Adipocyte (in vitro differentiated cells): ENCODE measurements at regions not wholly inside any gene's neighbourhood (a gene's known extent, or its start where the extent isn't known, plus 50 kb on each side); places are given as distances from the start of the nearest gene placed in this dataset.
A peak's percentile ranks its signal among the peaks of the same experiment; 100 is the strongest.

ENCODE experiments used
- DNase-seq: peaks from one replicate; pipeline ENCODE4 v3.0.0-alpha.2; 2015; ENCODE audit warnings: low read depth
- H3K27me3 ChIP-seq: replicated peaks from 2 replicates; pipeline ENCODE4 v1.7.0; 2013; ENCODE audit warnings: mild to moderate bottlenecking, low read length, moderate library complexity; ENCODE audit not compliant: control insufficient read depth, insufficient read depth
- H3K36me3 ChIP-seq: 2 replicates; pipeline ENCODE4 v1.7.0; 2013; ENCODE audit warnings: low read length, mild to moderate bottlenecking, moderate library complexity; ENCODE audit not compliant: control insufficient read depth, insufficient read depth, severe bottlenecking
- H3K4me1 ChIP-seq: 2 replicates; pipeline ENCODE4 v1.7.0; 2013; ENCODE audit warnings: mild to moderate bottlenecking, low read length, moderate library complexity; ENCODE audit not compliant: control insufficient read depth, insufficient read depth
- H3K4me3 ChIP-seq: 2 replicates; pipeline ENCODE4 v1.7.0; 2013; ENCODE audit warnings: mild to moderate bottlenecking, low read length, moderate library complexity
- H3K9ac ChIP-seq: 2 replicates; pipeline ENCODE4 v1.7.0; 2013; ENCODE audit warnings: mild to moderate bottlenecking, low read length, moderate library complexity
- H3K9me3 ChIP-seq: 2 replicates; pipeline ENCODE4 v1.7.0; 2013; ENCODE audit warnings: mild to moderate bottlenecking, low read length, moderate library complexity; ENCODE audit not compliant: control insufficient read depth

- Histone ChIP-seq H3K36me3 (no peaks in the 10 kb centered on the region), H3K27me3 (no peaks in the 10 kb centered on the region), H3K4me1 (no peaks in the 10 kb centered on the region), H3K9ac (no peak overlapping the region), H3K9me3 (peaks cover 32% of the 10 kb centered on the region), H3K4me3 (no peak overlapping the region)
- peak; percentile 82 for DNase-seq
These were observed 1093.6 kb upstream of the ALCAM start for GRCh38 chr3:104273046-104273649.

GRCh38 chr3:104275199-104275598, 1091.5 kb upstream of the ALCAM start:
- peaks cover 34% of the 10 kb centered on the region for H3K9me3 ChIP-seq
- DNase-seq, result no peak
- H3K27me3 ChIP-seq, result no peaks in the 10 kb centered on the region
- peak overlapping the region; percentile 37 for H3K4me3 ChIP-seq
- no peaks in the 10 kb centered on the region for H3K4me1 ChIP-seq
- no peaks in the 10 kb centered on the region for H3K36me3 ChIP-seq
- H3K9ac ChIP-seq, result no peak overlapping the region

GRCh38 chr3:104279617-104280016, 1087.1 kb upstream of the ALCAM start:
- no peaks in the 10 kb centered on the region for H3K4me1 ChIP-seq
- peak; percentile 76 for DNase-seq

GRCh38 chr3:104281713-104282112, 1085.0 kb upstream of the ALCAM start:
- Histone ChIP-seq H3K9me3 (peaks cover 34% of the 10 kb centered on the region), H3K4me3 (no peak overlapping the region)

More at GRCh38 chr3:104279617-104280016, 1087.1 kb upstream of the ALCAM start:
- peaks cover 48% of the 10 kb centered on the region for H3K9me3 ChIP-seq
- peak overlapping the region; percentile 43 for H3K9ac ChIP-seq
- H3K4me3 ChIP-seq, result peak overlapping the region; percentile 47
- H3K27me3 ChIP-seq, result no peaks in the 10 kb centered on the region
- H3K36me3 ChIP-seq, result no peaks in the 10 kb centered on the region

GRCh38 chr3:104286645-104287044, 1080.1 kb upstream of the ALCAM start:
- H3K9ac ChIP-seq, result no peak overlapping the region
- H3K9me3 ChIP-seq, result peaks cover 19% of the 10 kb centered on the region
- no peaks in the 10 kb centered on the region for H3K36me3 ChIP-seq
- H3K4me3 ChIP-seq, result no peak overlapping the region
- no peak for DNase-seq
- H3K27me3 ChIP-seq, result no peaks in the 10 kb centered on the region
- H3K4me1 ChIP-seq, result peaks cover 7% of the 10 kb centered on the region

More at GRCh38 chr3:104281713-104282112, 1085.0 kb upstream of the ALCAM start:
- Histone ChIP-seq H3K36me3 (no peaks in the 10 kb centered on the region), H3K9ac (no peak overlapping the region), H3K4me1 (no peaks in the 10 kb centered on the region), H3K27me3 (no peaks in the 10 kb centered on the region)
- DNase-seq, result no peak

GRCh38 chr3:104291437-104291851, 1075.3 kb upstream of the ALCAM start:
- Histone ChIP-seq H3K9me3 (peaks cover 2% of the 10 kb centered on the region), H3K4me1 (peaks cover 13% of the 10 kb centered on the region), H3K27me3 (no peaks in the 10 kb centered on the region), H3K4me3 (peak overlapping the region; percentile 68), H3K9ac (peak overlapping the region; percentile 20), H3K36me3 (no peaks in the 10 kb centered on the region)
- DNase-seq, result peak; percentile 66

GRCh38 chr3:104291878-104292277, 1074.8 kb upstream of the ALCAM start:
- no peaks in the 10 kb centered on the region for H3K9me3 ChIP-seq
- peaks cover 13% of the 10 kb centered on the region for H3K4me1 ChIP-seq
- peak overlapping the region; percentile 68 for H3K4me3 ChIP-seq
- peak overlapping the region; percentile 20 for H3K9ac ChIP-seq
- no peaks in the 10 kb centered on the region for H3K27me3 ChIP-seq
- DNase-seq, result peak; percentile 53
- H3K36me3 ChIP-seq, result no peaks in the 10 kb centered on the region

- Histone ChIP-seq H3K36me3 (no peaks in the 10 kb centered on the region), H3K4me3 (no peak overlapping the region), H3K9ac (no peak overlapping the region), H3K27me3 (no peaks in the 10 kb centered on the region), H3K9me3 (no peaks in the 10 kb centered on the region), H3K4me1 (no peaks in the 10 kb centered on the region)
- no peak for DNase-seq
These were observed 1069.1 kb upstream of the ALCAM start for GRCh38 chr3:104297617-104298016.

- Histone ChIP-seq H3K27me3 (no peaks in the 10 kb centered on the region), H3K9ac (no peak overlapping the region), H3K4me1 (no peaks in the 10 kb centered on the region), H3K9me3 (no peaks in the 10 kb centered on the region), H3K36me3 (no peaks in the 10 kb centered on the region), H3K4me3 (no peak overlapping the region)
- no peak for DNase-seq
These were observed 1068.0 kb upstream of the ALCAM start for GRCh38 chr3:104298662-104299061.

GRCh38 chr3:104316118-104316517, 1050.6 kb upstream of the ALCAM start:
- no peak overlapping the region for H3K4me3 ChIP-seq
- H3K36me3 ChIP-seq, result no peaks in the 10 kb centered on the region
- H3K9ac ChIP-seq, result no peak overlapping the region
- no peaks in the 10 kb centered on the region for H3K4me1 ChIP-seq
- H3K9me3 ChIP-seq, result peaks cover 12% of the 10 kb centered on the region
- peak; percentile 54 for DNase-seq
- no peaks in the 10 kb centered on the region for H3K27me3 ChIP-seq

- no peaks in the 10 kb centered on the region for H3K36me3 ChIP-seq
- no peak overlapping the region for H3K4me3 ChIP-seq
- no peaks in the 10 kb centered on the region for H3K4me1 ChIP-seq
- DNase-seq, result no peak
- peaks cover 43% of the 10 kb centered on the region for H3K9me3 ChIP-seq
- H3K27me3 ChIP-seq, result no peaks in the 10 kb centered on the region
- no peak overlapping the region for H3K9ac ChIP-seq
These were observed 1043.5 kb upstream of the ALCAM start for GRCh38 chr3:104323226-104323625.

- Histone ChIP-seq H3K36me3 (no peaks in the 10 kb centered on the region), H3K4me1 (no peaks in the 10 kb centered on the region), H3K9me3 (no peaks in the 10 kb centered on the region), H3K4me3 (no peak overlapping the region), H3K27me3 (no peaks in the 10 kb centered on the region), H3K9ac (no peak overlapping the region)
- DNase-seq, result peak; percentile 26
These were observed 1019.4 kb upstream of the ALCAM start for GRCh38 chr3:104347291-104347690.
